ENCODE measurements at regions not wholly inside any gene's neighbourhood (a gene's known extent, or its start where the extent isn't known, plus 50 kb on each side); places are given as distances from the start of the nearest gene placed in this dataset.

- Histone ChIP-seq H3K36me3 (replicated peaks in 1 of 2; ENCODE audit: control insufficient read depth in 1 of 2, insufficient read depth in 2 of 2, low read length in 2 of 2) (no peaks in the 10 kb centered on the region), H3K4me3 (replicated peaks in 1 of 3; ENCODE audit: low read depth in 2 of 3, low read length in 3 of 3) (no peak overlapping the region), H3K27ac (ENCODE audit: low read depth in 1 of 2, low read length in 2 of 2) (no peak overlapping the region), H3K4me1 (ENCODE audit: control insufficient read depth in 1 of 2, insufficient read depth in 2 of 2, low read length in 2 of 2) (no peaks in the 10 kb centered on the region), H3K79me2 (ENCODE audit: insufficient read depth, low read length) (no peaks in the 10 kb centered on the region), H3K4me2 (replicated peaks; ENCODE audit: extremely low read depth, low read length, poor library complexity, severe bottlenecking) (no peak overlapping the region), H3K9me3 (replicated peaks in 1 of 2; ENCODE audit: control insufficient read depth in 1 of 2, insufficient read depth in 1 of 2, low read length in 2 of 2) (no peaks in the 10 kb centered on the region), H3K9ac (ENCODE audit: insufficient read depth, low read length, poor library complexity, severe bottlenecking) (no peak overlapping the region), H2AFZ (ENCODE audit: insufficient read depth, low read depth, low read length, poor library complexity, severe bottlenecking) (no peak overlapping the region), H4K20me1 (ENCODE audit: insufficient read depth, low read length) (no peaks in the 10 kb centered on the region), H3K27me3 (ENCODE audit: control insufficient read depth in 2 of 2, insufficient read depth in 2 of 2, low read length in 2 of 2) (no peaks in the 10 kb centered on the region)
- TF ChIP-seq CTCF (IDR thresholded peaks at IDR 0.05): no peak
- 100% methylated on average over 2 of the region's 3 CpGs for WGBS (ENCODE audit: insufficient coverage)
- peaks cover 0 to 2% (median 2%) of the 10 kb centered on the region in 7 donors for H3K9me3 Mint-ChIP-seq
- no peak overlapping the region for H3K27ac Mint-ChIP-seq
- intact Hi-C loops (cut with micrococcal nuclease): no loop called here
- H3K27me3 Mint-ChIP-seq (ENCODE audit: low read depth in 3 of 3): peaks cover 0 to 3% (median 1%) of the 10 kb centered on the region in 3 donors
- no peaks in the 10 kb centered on the region for H3K36me3 Mint-ChIP-seq
- no peaks in the 10 kb centered on the region for H3K4me1 Mint-ChIP-seq
- H3K4me3 Mint-ChIP-seq: no peak overlapping the region
- DNase-seq: no peak
Measured at GRCh38 chr9:76964612-76965011, 54.8 kb upstream of the FOXB2 start.

- no peaks in the 10 kb centered on the region for H3K36me3 Mint-ChIP-seq
- DNase-seq: no peak
- intact Hi-C loops (cut with micrococcal nuclease): no loop called here
- no peak overlapping the region for H3K4me3 ChIP-seq (replicated peaks in 1 of 3; ENCODE audit: low read depth in 2 of 3, low read length in 3 of 3)
- TF ChIP-seq CTCF (IDR thresholded peaks at IDR 0.05): no peak
- H3K9me3 Mint-ChIP-seq: no peaks in the 10 kb centered on the region
- no peak overlapping the region for H2AFZ ChIP-seq (ENCODE audit: insufficient read depth, low read depth, low read length, poor library complexity, severe bottlenecking)
- no peak overlapping the region for H3K9ac ChIP-seq (ENCODE audit: insufficient read depth, low read length, poor library complexity, severe bottlenecking)
- no peaks in the 10 kb centered on the region for H3K36me3 ChIP-seq (replicated peaks in 1 of 2; ENCODE audit: control insufficient read depth in 1 of 2, insufficient read depth in 2 of 2, low read length in 2 of 2)
- H3K4me3 Mint-ChIP-seq: peak overlapping the region in 1 of 2 donors; percentile 17
- no CpG with 5 or more reads among the region's 1 CpG for WGBS (ENCODE audit: insufficient coverage)
- H3K27ac ChIP-seq (ENCODE audit: low read depth in 1 of 2, low read length in 2 of 2): no peak overlapping the region
- no peaks in the 10 kb centered on the region for H3K9me3 ChIP-seq (replicated peaks in 1 of 2; ENCODE audit: control insufficient read depth in 1 of 2, insufficient read depth in 1 of 2, low read length in 2 of 2)
- H3K27me3 Mint-ChIP-seq (ENCODE audit: low read depth in 3 of 3): peaks cover 0 to 3% (median 2%) of the 10 kb centered on the region in 3 donors
- H4K20me1 ChIP-seq (ENCODE audit: insufficient read depth, low read length): no peaks in the 10 kb centered on the region
- H3K27ac Mint-ChIP-seq: no peak overlapping the region
- H3K79me2 ChIP-seq (ENCODE audit: insufficient read depth, low read length): no peaks in the 10 kb centered on the region
- no peaks in the 10 kb centered on the region for H3K4me1 ChIP-seq (ENCODE audit: control insufficient read depth in 1 of 2, insufficient read depth in 2 of 2, low read length in 2 of 2)
- no peaks in the 10 kb centered on the region for H3K4me1 Mint-ChIP-seq
- no peak overlapping the region for H3K4me2 ChIP-seq (replicated peaks; ENCODE audit: extremely low read depth, low read length, poor library complexity, severe bottlenecking)
- no peaks in the 10 kb centered on the region for H3K27me3 ChIP-seq (ENCODE audit: control insufficient read depth in 2 of 2, insufficient read depth in 2 of 2, low read length in 2 of 2)
Measured at GRCh38 chr9:76962732-76963131, 56.7 kb upstream of the FOXB2 start.
